Duodenal mucosa (tissue), 2 donors: ENCODE measurements at regions not wholly inside any gene's neighbourhood (a gene's known extent, or its start where the extent isn't known, plus 50 kb on each side); places are given as distances from the start of the nearest gene placed in this dataset.

ENCODE experiments used
- H3K27ac ChIP-seq: one replicate; pipeline ENCODE4 v1.7.0; 2013; ENCODE audit warnings: low read depth, low read length
- H3K27me3 ChIP-seq, 2 donors: one replicate each; pipeline ENCODE4 v1.7.0; 2013; ENCODE audit warnings: low read length in 2 of 2, control low read depth in 1 of 2; ENCODE audit not compliant: insufficient read depth in 2 of 2, control insufficient read depth in 1 of 2
- H3K36me3 ChIP-seq, 2 donors: one replicate each; pipeline ENCODE4 v1.7.0; 2013; ENCODE audit warnings: low read length in 2 of 2, control low read depth in 1 of 2; ENCODE audit not compliant: insufficient read depth in 2 of 2, control insufficient read depth in 1 of 2
- H3K4me1 ChIP-seq, 2 donors: one replicate each; pipeline ENCODE4 v1.7.0; 2013; ENCODE audit warnings: low read length in 2 of 2, control low read depth in 1 of 2; ENCODE audit not compliant: insufficient read depth in 2 of 2, control insufficient read depth in 1 of 2
- H3K4me3 ChIP-seq, 2 donors: one replicate each; pipeline ENCODE4 v1.7.0; 2013; ENCODE audit warnings: low read length in 2 of 2, low read depth in 1 of 2
- H3K9ac ChIP-seq, 2 donors: one replicate each; pipeline ENCODE4 v1.7.0; 2013; ENCODE audit warnings: low read length in 2 of 2, low read depth in 1 of 2
- H3K9me3 ChIP-seq, 2 donors: one replicate each; pipeline ENCODE4 v1.7.0; 2013; ENCODE audit warnings: low read length in 2 of 2, control low read depth in 1 of 2; ENCODE audit not compliant: control insufficient read depth in 1 of 2

DNA sequence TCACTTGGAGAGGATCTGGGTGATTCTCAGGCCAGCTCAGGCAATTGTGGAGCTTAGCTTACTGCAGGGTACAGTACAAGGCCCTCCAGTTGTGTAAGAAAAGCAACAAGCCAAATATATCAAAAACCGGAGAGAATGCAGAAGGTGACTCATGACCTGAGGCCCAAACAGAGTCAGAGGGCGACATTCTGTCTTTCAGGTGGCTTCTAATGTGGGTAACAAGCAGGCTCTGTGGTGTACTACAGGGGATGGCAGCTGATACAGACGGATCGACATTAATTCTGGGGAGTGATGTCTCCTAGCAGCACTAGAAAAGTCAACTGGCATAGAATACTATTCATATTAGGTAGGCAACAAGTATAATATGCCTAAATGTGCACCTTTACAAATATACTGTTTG lies 219.5 kb upstream of the SOX11 start:
- H3K4me3 ChIP-seq = no peak overlapping the region
- no peaks in the 10 kb centered on the region for H3K4me1 ChIP-seq
- H3K9ac ChIP-seq = no peak overlapping the region
- H3K9me3 ChIP-seq = peaks cover 0 to 2% of the 10 kb centered on the region in 2 donors
- no peaks in the 10 kb centered on the region for H3K27me3 ChIP-seq
- H3K27ac ChIP-seq = no peak overlapping the region
- no peaks in the 10 kb centered on the region for H3K36me3 ChIP-seq

GRCh38 chr2:5473635-5474034 lies 218.5 kb upstream of the SOX11 start:
- H3K9me3 ChIP-seq = peaks cover 0 to 2% of the 10 kb centered on the region in 2 donors
- H3K27me3 ChIP-seq = no peaks in the 10 kb centered on the region
- H3K27ac ChIP-seq = no peak overlapping the region
- no peak overlapping the region for H3K9ac ChIP-seq
- no peak overlapping the region for H3K4me3 ChIP-seq
- no peaks in the 10 kb centered on the region for H3K36me3 ChIP-seq
- H3K4me1 ChIP-seq = no peaks in the 10 kb centered on the region

- Histone ChIP-seq H3K27ac (no peak overlapping the region), H3K27me3 (no peaks in the 10 kb centered on the region), H3K9me3 (peaks cover 0 to 2% of the 10 kb centered on the region in 2 donors), H3K4me3 (no peak overlapping the region), H3K9ac (no peak overlapping the region), H3K36me3 (no peaks in the 10 kb centered on the region), H3K4me1 (no peaks in the 10 kb centered on the region)
These were observed 217.5 kb upstream of the SOX11 start for GRCh38 chr2:5474716-5475115.

DNA sequence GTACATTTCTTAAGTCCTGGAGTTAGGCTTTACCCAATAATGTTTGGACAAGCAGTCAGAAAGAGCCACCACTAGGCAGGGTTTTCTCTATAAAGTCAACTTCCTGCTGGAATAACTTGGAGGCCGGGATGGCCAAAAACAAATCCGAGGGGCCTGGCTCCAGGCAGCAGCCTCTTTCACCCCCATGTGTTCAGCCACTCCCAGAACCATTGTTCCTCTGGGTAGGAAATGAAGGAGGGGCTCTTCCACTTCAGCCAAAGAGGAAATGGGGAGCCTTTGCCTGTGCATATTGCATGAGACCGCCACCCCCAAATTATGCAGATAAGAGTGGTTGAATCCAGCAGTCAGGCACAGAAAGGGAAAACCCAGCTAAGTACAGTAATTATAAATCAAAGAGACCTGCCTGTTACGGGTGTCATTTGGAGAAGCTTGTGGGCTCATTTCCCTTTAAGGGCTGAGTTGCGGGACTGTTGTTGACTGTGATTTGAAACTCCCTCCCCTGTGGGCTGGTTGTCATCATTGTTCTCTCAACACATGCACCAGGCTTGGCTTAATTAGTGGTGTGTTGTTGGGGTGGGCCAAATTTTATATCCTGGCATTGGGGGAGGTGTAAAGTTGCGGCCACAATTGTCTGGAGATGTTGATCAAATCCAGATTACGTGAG lies 212.8 kb upstream of the SOX11 start:
- Histone ChIP-seq H3K27ac (no peak overlapping the region), H3K4me3 (no peak overlapping the region), H3K9ac (no peak overlapping the region), H3K36me3 (no peaks in the 10 kb centered on the region), H3K4me1 (no peaks in the 10 kb centered on the region), H3K27me3 (no peaks in the 10 kb centered on the region), H3K9me3 (peaks cover 0 to 4% of the 10 kb centered on the region in 2 donors)

GRCh38 chr2:5482929-5483331 lies 209.3 kb upstream of the SOX11 start:
- no peak overlapping the region for H3K27ac ChIP-seq
- H3K4me1 ChIP-seq = no peaks in the 10 kb centered on the region
- H3K36me3 ChIP-seq = no peaks in the 10 kb centered on the region
- H3K27me3 ChIP-seq = no peaks in the 10 kb centered on the region
- H3K9me3 ChIP-seq = peaks cover 0 to 12% of the 10 kb centered on the region in 2 donors
- H3K9ac ChIP-seq = no peak overlapping the region
- no peak overlapping the region for H3K4me3 ChIP-seq

GRCh38 chr2:5484868-5485267 lies 207.3 kb upstream of the SOX11 start:
- no peak overlapping the region for H3K27ac ChIP-seq

DNA sequence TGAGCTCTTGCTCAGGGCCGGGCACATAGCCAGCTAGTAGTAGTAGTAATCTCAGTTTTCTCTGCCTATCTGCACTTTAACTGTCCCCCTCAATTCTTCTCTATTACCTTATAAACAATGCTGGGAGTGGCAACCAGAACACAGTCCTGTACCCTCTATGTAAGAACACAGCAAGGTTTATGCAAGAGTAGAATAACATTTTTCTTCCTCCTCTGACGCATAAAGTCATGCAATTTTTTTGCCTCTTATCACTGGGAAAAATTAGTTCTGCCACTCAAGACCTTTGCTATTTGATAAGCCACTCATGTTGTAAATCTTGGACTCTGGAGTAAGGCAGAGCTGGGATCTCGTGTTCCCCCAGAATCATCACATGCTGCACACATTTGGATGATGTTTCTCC lies 200.7 kb upstream of the SOX11 start:
- no peak overlapping the region for H3K9ac ChIP-seq
- no peaks in the 10 kb centered on the region for H3K36me3 ChIP-seq
- no peak overlapping the region for H3K27ac ChIP-seq
- no peak overlapping the region for H3K4me3 ChIP-seq
- peaks cover 0 to 8% of the 10 kb centered on the region in 2 donors for H3K9me3 ChIP-seq
- no peaks in the 10 kb centered on the region for H3K27me3 ChIP-seq
- no peaks in the 10 kb centered on the region for H3K4me1 ChIP-seq

More at GRCh38 chr2:5484868-5485267, 207.3 kb upstream of the SOX11 start:
- Histone ChIP-seq H3K9ac (no peak overlapping the region), H3K9me3 (peaks cover 0 to 15% of the 10 kb centered on the region in 2 donors), H3K4me3 (no peak overlapping the region), H3K36me3 (no peaks in the 10 kb centered on the region), H3K4me1 (no peaks in the 10 kb centered on the region), H3K27me3 (no peaks in the 10 kb centered on the region)

- Histone ChIP-seq H3K27me3 (no peaks in the 10 kb centered on the region), H3K36me3 (no peaks in the 10 kb centered on the region), H3K4me3 (no peak overlapping the region), H3K9me3 (peaks cover 0 to under 1% of the 10 kb centered on the region in 2 donors), H3K4me1 (no peaks in the 10 kb centered on the region), H3K27ac (no peak overlapping the region), H3K9ac (no peak overlapping the region)
These were observed 198.9 kb upstream of the SOX11 start for GRCh38 chr2:5493256-5493655.

- no peaks in the 10 kb centered on the region for H3K36me3 ChIP-seq
- no peaks in the 10 kb centered on the region for H3K4me1 ChIP-seq
- H3K9me3 ChIP-seq = no peaks in the 10 kb centered on the region
- H3K9ac ChIP-seq = no peak overlapping the region
- H3K4me3 ChIP-seq = no peak overlapping the region
- no peaks in the 10 kb centered on the region for H3K27me3 ChIP-seq
- no peak overlapping the region for H3K27ac ChIP-seq
These were observed 198.0 kb upstream of the SOX11 start for GRCh38 chr2:5494212-5494611.

GRCh38 chr2:5495586-5495985 lies 196.6 kb upstream of the SOX11 start:
- Histone ChIP-seq H3K27ac (no peak overlapping the region), H3K9me3 (no peaks in the 10 kb centered on the region), H3K36me3 (no peaks in the 10 kb centered on the region), H3K4me3 (no peak overlapping the region), H3K27me3 (no peaks in the 10 kb centered on the region), H3K9ac (no peak overlapping the region), H3K4me1 (no peaks in the 10 kb centered on the region)
